GM19463 (cell line): ENCODE measurements at regions not wholly inside any gene's neighbourhood (a gene's known extent, or its start where the extent isn't known, plus 50 kb on each side); places are given as distances from the start of the nearest gene placed in this dataset.

Experiments used
- ATAC-seq: cut with Tn5 transposase; IDR thresholded peaks from one replicate; pipeline ENCODE4 v1.9.1; 2021; ENCODE audit warnings: mild to moderate bottlenecking, moderate library complexity; ENCODE audit not compliant: unreplicated experiment

GRCh38 chr17:65370669-65371131, 190.7 kb downstream of the AXIN2 start:
- ATAC-seq: no peak

- no peak for ATAC-seq
These were observed 193.1 kb downstream of the AXIN2 start for GRCh38 chr17:65368341-65368740.

- no peak for ATAC-seq
These were observed 195.2 kb downstream of the AXIN2 start for GRCh38 chr17:65366102-65366844.

- no peak for ATAC-seq
These were observed 196.3 kb downstream of the AXIN2 start for GRCh38 chr17:65365169-65365568.

- ATAC-seq: no peak
These were observed 197.0 kb downstream of the AXIN2 start for GRCh38 chr17:65364438-65364837.

GRCh38 chr17:65362826-65363225, 198.6 kb downstream of the AXIN2 start:
- no peak for ATAC-seq

- no peak for ATAC-seq
These were observed 200.4 kb downstream of the AXIN2 start for GRCh38 chr17:65360961-65361552.

GRCh38 chr17:65359016-65359415, 202.4 kb downstream of the AXIN2 start:
- ATAC-seq: no peak

- ATAC-seq: no peak
These were observed 204.9 kb downstream of the AXIN2 start for GRCh38 chr17:65356536-65356935.

- no peak for ATAC-seq
These were observed 206.2 kb downstream of the AXIN2 start for GRCh38 chr17:65355246-65355645.

- ATAC-seq: no peak
These were observed 211.5 kb downstream of the AXIN2 start for GRCh38 chr17:65349916-65350315.

- ATAC-seq: no peak
These were observed 209.0 kb downstream of the RGS9 start for GRCh38 chr17:65346166-65346565.

GRCh38 chr17:65345261-65346005, 208.3 kb downstream of the RGS9 start:
- ATAC-seq: no peak

- ATAC-seq: no peak
These were observed 203.2 kb downstream of the RGS9 start for GRCh38 chr17:65340401-65340800.

- no peak for ATAC-seq
These were observed 197.2 kb downstream of the RGS9 start for GRCh38 chr17:65334406-65334805.

- ATAC-seq: no peak
These were observed 195.6 kb downstream of the RGS9 start for GRCh38 chr17:65332779-65333178.

GRCh38 chr17:65332375-65332774, 195.2 kb downstream of the RGS9 start:
- no peak for ATAC-seq

- no peak for ATAC-seq
These were observed 191.4 kb downstream of the RGS9 start for GRCh38 chr17:65328567-65328966.

GRCh38 chr17:65324611-65325342, 187.6 kb downstream of the RGS9 start:
- ATAC-seq: no peak

- no peak for ATAC-seq
These were observed 185.9 kb downstream of the RGS9 start for GRCh38 chr17:65323049-65323448.

GRCh38 chr17:65320820-65321219, 183.7 kb downstream of the RGS9 start:
- ATAC-seq: no peak
